PC-3 (cell line): ENCODE measurements at regions not wholly inside any gene's neighbourhood (a gene's known extent, or its start where the extent isn't known, plus 50 kb on each side); places are given as distances from the start of the nearest gene placed in this dataset.

Experiments used
- CTCF ChIP-seq: fragments of 300-600 bp; sonication (generic); conservative IDR thresholded peaks from 2 replicates; pipeline ENCODE4 v1.5.1; 2017; ENCODE audit warnings: antibody characterized with exemption, low read depth, mild to moderate bottlenecking, low read length
- EZH2 ChIP-seq: fragments of 300-600 bp; sonication (generic); IDR thresholded peaks from one replicate; pipeline ENCODE4 v1.6.1; 2017; ENCODE audit warnings: antibody characterized with exemption, mild to moderate bottlenecking, low read length; ENCODE audit not compliant: unreplicated experiment
- EZH2phosphoT487 ChIP-seq: fragments of 300-600 bp; sonication (generic); IDR thresholded peaks from 2 replicates; pipeline ENCODE4 v1.6.1; 2018; ENCODE audit warnings: mild to moderate bottlenecking, antibody characterized with exemption, low read length, borderline replicate concordance

DNA sequence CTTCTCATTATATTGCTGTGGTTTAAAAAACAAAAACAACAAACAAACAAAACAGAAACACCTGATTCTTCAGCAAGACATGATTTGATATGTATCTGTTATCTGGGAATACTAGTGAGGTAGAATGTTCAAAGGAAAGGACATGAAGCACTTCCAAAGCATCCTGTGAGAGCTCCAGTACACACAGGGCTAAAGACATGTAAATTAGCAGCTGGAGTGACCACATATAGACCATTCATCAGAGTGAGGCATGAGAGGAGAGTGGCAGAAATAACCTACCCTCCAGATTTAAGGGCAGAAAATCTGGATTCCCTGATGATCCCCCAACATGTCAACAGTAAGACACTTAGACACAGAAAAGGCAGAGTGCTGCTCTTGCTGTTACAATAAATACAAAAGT, 260.5 kb upstream of the CHRM3 start:
- TF ChIP-seq CTCF (no peak), EZH2phosphoT487 (no peak), EZH2 (no peak)
